Hepatocyte (in vitro differentiated cells): ENCODE measurements at regions not wholly inside any gene's neighbourhood (a gene's known extent, or its start where the extent isn't known, plus 50 kb on each side); places are given as distances from the start of the nearest gene placed in this dataset.

Experiments
- EZH2 ChIP-seq: fragments of 200-600 bp; sonication (generic); IDR thresholded peaks from 2 replicates; pipeline ENCODE4 v1.6.1; 2016; ENCODE audit warnings: antibody characterized with exemption, mild to moderate bottlenecking, borderline replicate concordance
- EZH2phosphoT487 ChIP-seq: fragments of 200-600 bp; sonication (generic); IDR thresholded peaks from one replicate; pipeline ENCODE4 v1.6.1; 2018; ENCODE audit warnings: antibody characterized with exemption, mild to moderate bottlenecking, low read depth, moderate library complexity; ENCODE audit not compliant: unreplicated experiment, severe bottlenecking
- TF ChIP-seq, protein P1 (sequence below): fragments of 200-600 bp; sonication (generic); IDR thresholded peaks from 2 replicates; pipeline ENCODE4 v1.5.1; 2016; ENCODE audit warnings: antibody characterized with exemption, mild to moderate bottlenecking; ENCODE audit not compliant: poor library complexity

DNA sequence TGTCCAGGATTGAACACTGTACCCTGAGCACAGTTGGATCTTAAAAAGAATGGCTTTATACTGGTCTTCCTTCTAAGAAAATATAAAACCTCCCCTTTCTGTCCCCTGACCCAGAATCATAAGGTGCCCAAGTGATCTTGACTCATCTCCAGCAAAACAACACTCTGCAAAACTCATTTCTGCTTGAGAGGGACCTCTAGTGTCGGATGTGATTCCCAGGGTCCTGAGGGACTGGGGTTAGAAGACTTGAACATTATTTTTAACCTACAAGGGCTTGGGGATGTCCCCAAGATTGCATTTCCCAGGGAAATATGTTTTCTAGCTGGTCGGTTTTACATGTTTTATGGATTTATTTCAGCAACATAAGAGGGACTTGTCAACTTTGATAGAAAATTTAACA, 1318.5 kb upstream of the CELF4 start:
- TF ChIP-seq, protein P1, sequence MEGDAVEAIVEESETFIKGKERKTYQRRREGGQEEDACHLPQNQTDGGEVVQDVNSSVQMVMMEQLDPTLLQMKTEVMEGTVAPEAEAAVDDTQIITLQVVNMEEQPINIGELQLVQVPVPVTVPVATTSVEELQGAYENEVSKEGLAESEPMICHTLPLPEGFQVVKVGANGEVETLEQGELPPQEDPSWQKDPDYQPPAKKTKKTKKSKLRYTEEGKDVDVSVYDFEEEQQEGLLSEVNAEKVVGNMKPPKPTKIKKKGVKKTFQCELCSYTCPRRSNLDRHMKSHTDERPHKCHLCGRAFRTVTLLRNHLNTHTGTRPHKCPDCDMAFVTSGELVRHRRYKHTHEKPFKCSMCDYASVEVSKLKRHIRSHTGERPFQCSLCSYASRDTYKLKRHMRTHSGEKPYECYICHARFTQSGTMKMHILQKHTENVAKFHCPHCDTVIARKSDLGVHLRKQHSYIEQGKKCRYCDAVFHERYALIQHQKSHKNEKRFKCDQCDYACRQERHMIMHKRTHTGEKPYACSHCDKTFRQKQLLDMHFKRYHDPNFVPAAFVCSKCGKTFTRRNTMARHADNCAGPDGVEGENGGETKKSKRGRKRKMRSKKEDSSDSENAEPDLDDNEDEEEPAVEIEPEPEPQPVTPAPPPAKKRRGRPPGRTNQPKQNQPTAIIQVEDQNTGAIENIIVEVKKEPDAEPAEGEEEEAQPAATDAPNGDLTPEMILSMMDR = no peak
- TF ChIP-seq EZH2 (no peak), EZH2phosphoT487 (no peak)
